ENCODE measurements at regions not wholly inside any gene's neighbourhood (a gene's known extent, or its start where the extent isn't known, plus 50 kb on each side); places are given as distances from the start of the nearest gene placed in this dataset.

DNA sequence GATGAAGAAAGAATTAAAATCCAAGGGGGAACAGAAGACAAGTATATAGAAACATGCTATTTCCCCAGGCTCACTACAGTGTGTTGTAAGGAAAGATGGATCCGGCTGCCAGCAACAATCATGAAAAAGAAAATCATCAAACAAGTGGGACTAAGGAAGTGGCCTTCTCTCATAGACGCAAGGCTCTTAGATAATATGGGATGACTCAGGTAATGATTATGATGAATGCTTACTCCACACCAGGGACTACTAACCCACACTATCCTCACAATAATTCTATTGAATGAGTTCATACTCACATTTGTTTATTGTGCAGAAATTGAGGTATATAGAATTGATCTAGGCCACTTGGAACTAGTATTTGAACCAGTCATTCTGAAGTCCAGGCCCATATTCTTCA lies 111.2 kb upstream of the BET1 start:
- TF ChIP-seq, protein P1, sequence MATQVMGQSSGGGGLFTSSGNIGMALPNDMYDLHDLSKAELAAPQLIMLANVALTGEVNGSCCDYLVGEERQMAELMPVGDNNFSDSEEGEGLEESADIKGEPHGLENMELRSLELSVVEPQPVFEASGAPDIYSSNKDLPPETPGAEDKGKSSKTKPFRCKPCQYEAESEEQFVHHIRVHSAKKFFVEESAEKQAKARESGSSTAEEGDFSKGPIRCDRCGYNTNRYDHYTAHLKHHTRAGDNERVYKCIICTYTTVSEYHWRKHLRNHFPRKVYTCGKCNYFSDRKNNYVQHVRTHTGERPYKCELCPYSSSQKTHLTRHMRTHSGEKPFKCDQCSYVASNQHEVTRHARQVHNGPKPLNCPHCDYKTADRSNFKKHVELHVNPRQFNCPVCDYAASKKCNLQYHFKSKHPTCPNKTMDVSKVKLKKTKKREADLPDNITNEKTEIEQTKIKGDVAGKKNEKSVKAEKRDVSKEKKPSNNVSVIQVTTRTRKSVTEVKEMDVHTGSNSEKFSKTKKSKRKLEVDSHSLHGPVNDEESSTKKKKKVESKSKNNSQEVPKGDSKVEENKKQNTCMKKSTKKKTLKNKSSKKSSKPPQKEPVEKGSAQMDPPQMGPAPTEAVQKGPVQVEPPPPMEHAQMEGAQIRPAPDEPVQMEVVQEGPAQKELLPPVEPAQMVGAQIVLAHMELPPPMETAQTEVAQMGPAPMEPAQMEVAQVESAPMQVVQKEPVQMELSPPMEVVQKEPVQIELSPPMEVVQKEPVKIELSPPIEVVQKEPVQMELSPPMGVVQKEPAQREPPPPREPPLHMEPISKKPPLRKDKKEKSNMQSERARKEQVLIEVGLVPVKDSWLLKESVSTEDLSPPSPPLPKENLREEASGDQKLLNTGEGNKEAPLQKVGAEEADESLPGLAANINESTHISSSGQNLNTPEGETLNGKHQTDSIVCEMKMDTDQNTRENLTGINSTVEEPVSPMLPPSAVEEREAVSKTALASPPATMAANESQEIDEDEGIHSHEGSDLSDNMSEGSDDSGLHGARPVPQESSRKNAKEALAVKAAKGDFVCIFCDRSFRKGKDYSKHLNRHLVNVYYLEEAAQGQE (IDR thresholded peaks at IDR 0.05; ENCODE audit: insufficient replicate concordance, low read depth), result no peak
- TF ChIP-seq, protein P2, sequence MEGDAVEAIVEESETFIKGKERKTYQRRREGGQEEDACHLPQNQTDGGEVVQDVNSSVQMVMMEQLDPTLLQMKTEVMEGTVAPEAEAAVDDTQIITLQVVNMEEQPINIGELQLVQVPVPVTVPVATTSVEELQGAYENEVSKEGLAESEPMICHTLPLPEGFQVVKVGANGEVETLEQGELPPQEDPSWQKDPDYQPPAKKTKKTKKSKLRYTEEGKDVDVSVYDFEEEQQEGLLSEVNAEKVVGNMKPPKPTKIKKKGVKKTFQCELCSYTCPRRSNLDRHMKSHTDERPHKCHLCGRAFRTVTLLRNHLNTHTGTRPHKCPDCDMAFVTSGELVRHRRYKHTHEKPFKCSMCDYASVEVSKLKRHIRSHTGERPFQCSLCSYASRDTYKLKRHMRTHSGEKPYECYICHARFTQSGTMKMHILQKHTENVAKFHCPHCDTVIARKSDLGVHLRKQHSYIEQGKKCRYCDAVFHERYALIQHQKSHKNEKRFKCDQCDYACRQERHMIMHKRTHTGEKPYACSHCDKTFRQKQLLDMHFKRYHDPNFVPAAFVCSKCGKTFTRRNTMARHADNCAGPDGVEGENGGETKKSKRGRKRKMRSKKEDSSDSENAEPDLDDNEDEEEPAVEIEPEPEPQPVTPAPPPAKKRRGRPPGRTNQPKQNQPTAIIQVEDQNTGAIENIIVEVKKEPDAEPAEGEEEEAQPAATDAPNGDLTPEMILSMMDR (IDR thresholded peaks at IDR 0.05; ENCODE audit: insufficient read depth, low read length), result no peak
